ENCODE measurements at regions not wholly inside any gene's neighbourhood (a gene's known extent, or its start where the extent isn't known, plus 50 kb on each side); places are given as distances from the start of the nearest gene placed in this dataset.
A peak's percentile ranks its signal among the peaks of the same experiment; 100 is the strongest.

- no peaks in the 10 kb centered on the region for H3K27me3 ChIP-seq (ENCODE audit: low read depth)
- H3K9me3 ChIP-seq = no peaks in the 10 kb centered on the region
- no peak overlapping the region for H3K27ac ChIP-seq
- ATAC-seq (no peak), DNase-seq (no peak)
- TF ChIP-seq CTCF (IDR thresholded peaks at IDR 0.05) = no peak
- H3K4me1 ChIP-seq = no peaks in the 10 kb centered on the region
- H3K4me3 ChIP-seq = no peak overlapping the region
- H3K36me3 ChIP-seq = no peaks in the 10 kb centered on the region
- intact Hi-C loops (cut with DNase I) = no loop called here
These were observed 566.7 kb upstream of the ZNF717 start for GRCh38 chr3:76352051-76352450.

GRCh38 chr3:76352511-76353284 is 567.3 kb upstream of the ZNF717 start:
- no peak for TF ChIP-seq CTCF (IDR thresholded peaks at IDR 0.05)
- Histone ChIP-seq H3K36me3 (no peaks in the 10 kb centered on the region), H3K9me3 (no peaks in the 10 kb centered on the region), H3K27me3 (ENCODE audit: low read depth) (no peaks in the 10 kb centered on the region), H3K27ac (no peak overlapping the region), H3K4me1 (no peaks in the 10 kb centered on the region), H3K4me3 (no peak overlapping the region)
- DNase-seq (no peak), ATAC-seq (no peak)
- intact Hi-C loops (cut with DNase I) = no loop called here

- TF ChIP-seq CTCF (IDR thresholded peaks at IDR 0.05) = no peak
- no peak overlapping the region for H3K4me3 ChIP-seq
- no peaks in the 10 kb centered on the region for H3K27me3 ChIP-seq (ENCODE audit: low read depth)
- H3K4me1 ChIP-seq = no peaks in the 10 kb centered on the region
- H3K36me3 ChIP-seq = no peaks in the 10 kb centered on the region
- no peak overlapping the region for H3K27ac ChIP-seq
- H3K9me3 ChIP-seq = no peaks in the 10 kb centered on the region
- ATAC-seq (no peak), DNase-seq (no peak)
- intact Hi-C loops (cut with DNase I) = no loop called here
These were observed 568.3 kb upstream of the ZNF717 start for GRCh38 chr3:76353683-76354082.

GRCh38 chr3:76361010-76361409 is 575.7 kb upstream of the ZNF717 start:
- peak; percentile 36 to 59 for ATAC-seq
- no peak overlapping the region for H3K27ac ChIP-seq
- H3K4me1 ChIP-seq = no peaks in the 10 kb centered on the region
- H3K36me3 ChIP-seq = no peaks in the 10 kb centered on the region
- intact Hi-C loops (cut with DNase I) = no loop called here
- no peak for DNase-seq
- no peaks in the 10 kb centered on the region for H3K9me3 ChIP-seq
- no peak overlapping the region for H3K4me3 ChIP-seq
- TF ChIP-seq CTCF (IDR thresholded peaks at IDR 0.05) = no peak
- no peaks in the 10 kb centered on the region for H3K27me3 ChIP-seq (ENCODE audit: low read depth)

GRCh38 chr3:76362643-76363042 is 577.3 kb upstream of the ZNF717 start:
- no peak for DNase-seq
- H3K4me3 ChIP-seq = no peak overlapping the region
- H3K36me3 ChIP-seq = no peaks in the 10 kb centered on the region
- H3K27me3 ChIP-seq (ENCODE audit: low read depth) = no peaks in the 10 kb centered on the region
- no peak overlapping the region for H3K27ac ChIP-seq
- H3K4me1 ChIP-seq = no peaks in the 10 kb centered on the region
- no peaks in the 10 kb centered on the region for H3K9me3 ChIP-seq
- no peak for ATAC-seq
- intact Hi-C loops (cut with DNase I) = no loop called here
- TF ChIP-seq CTCF (IDR thresholded peaks at IDR 0.05) = no peak

Data from lower lobe of right lung (tissue), 2 donors.